ENCODE measurements at regions not wholly inside any gene's neighbourhood (a gene's known extent, or its start where the extent isn't known, plus 50 kb on each side); places are given as distances from the start of the nearest gene placed in this dataset.

- POLR2A ChIA-PET, result no interaction called here
Measured at GRCh38 chrX:46255046-46255445, 290.2 kb downstream of the ZNF674 start.

More at GRCh38 chrX:46255046-46255445, 290.2 kb downstream of the ZNF674 start:
- Histone ChIP-seq H3K27ac (ENCODE audit: extremely low read depth, low read depth, low read length) (no peak overlapping the region), H3K4me3 (ENCODE audit: low read depth, low read length) (no peak overlapping the region), H3K4me1 (ENCODE audit: control insufficient read depth, insufficient read depth, low read length) (no peaks in the 10 kb centered on the region), H3K36me3 (ENCODE audit: control insufficient read depth in 2 of 2, insufficient read depth in 1 of 2, low read length in 2 of 2) (no peaks in the 10 kb centered on the region), H3K9me3 (ENCODE audit: control insufficient read depth, insufficient read depth, low read depth, low read length) (no peaks in the 10 kb centered on the region)
- TF ChIP-seq, protein P1, sequence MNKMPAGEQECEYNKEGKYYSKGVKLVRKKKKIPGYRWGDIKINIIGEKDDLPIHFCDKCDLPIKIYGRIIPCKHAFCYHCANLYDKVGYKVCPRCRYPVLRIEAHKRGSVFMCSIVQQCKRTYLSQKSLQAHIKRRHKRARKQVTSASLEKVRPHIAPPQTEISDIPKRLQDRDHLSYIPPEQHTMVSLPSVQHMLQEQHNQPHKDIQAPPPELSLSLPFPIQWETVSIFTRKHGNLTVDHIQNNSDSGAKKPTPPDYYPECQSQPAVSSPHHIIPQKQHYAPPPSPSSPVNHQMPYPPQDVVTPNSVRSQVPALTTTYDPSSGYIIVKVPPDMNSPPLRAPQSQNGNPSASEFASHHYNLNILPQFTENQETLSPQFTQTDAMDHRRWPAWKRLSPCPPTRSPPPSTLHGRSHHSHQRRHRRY (tag by site-specific recombination; IDR thresholded peaks at IDR 0.05), result no peak
- TF ChIP-seq ZFP69B (tag by site-specific recombination; IDR thresholded peaks at IDR 0.05) (no peak), ZNF670 (tag by site-specific recombination; IDR thresholded peaks at IDR 0.05; ENCODE audit: low read depth) (no peak), ZNF600 (tag by site-specific recombination; IDR thresholded peaks at IDR 0.05) (no peak), ZNF10 (tag by site-specific recombination; IDR thresholded peaks at IDR 0.05) (no peak), SCRT1 (tag by site-specific recombination; IDR thresholded peaks at IDR 0.05; ENCODE audit: borderline replicate concordance) (no peak), ZNF639 (tag by site-specific recombination; IDR thresholded peaks at IDR 0.05) (no peak), ZNF280C (tag by site-specific recombination; IDR thresholded peaks at IDR 0.05) (no peak), ZNF48 (tag by site-specific recombination; IDR thresholded peaks at IDR 0.05) (no peak), ZNF610 (tag by site-specific recombination; IDR thresholded peaks at IDR 0.05; ENCODE audit: borderline replicate concordance) (no peak), SETDB1 (IDR thresholded peaks at IDR 0.05; ENCODE audit: insufficient read length, low read length) (no peak), SP3 (tag by site-specific recombination; IDR thresholded peaks at IDR 0.05) (no peak), ZNF202 (tag by site-specific recombination; IDR thresholded peaks at IDR 0.05; ENCODE audit: borderline replicate concordance) (no peak), ZNF768 (tag by site-specific recombination; IDR thresholded peaks at IDR 0.05) (no peak), ZNF354C (tag by site-specific recombination; IDR thresholded peaks at IDR 0.05; ENCODE audit: borderline replicate concordance, low read depth) (no peak), ZNF548 (tag by site-specific recombination; IDR thresholded peaks at IDR 0.05) (no peak), PRDM10 (tag by site-specific recombination; IDR thresholded peaks at IDR 0.05) (no peak)
- TF ChIP-seq, protein P2, sequence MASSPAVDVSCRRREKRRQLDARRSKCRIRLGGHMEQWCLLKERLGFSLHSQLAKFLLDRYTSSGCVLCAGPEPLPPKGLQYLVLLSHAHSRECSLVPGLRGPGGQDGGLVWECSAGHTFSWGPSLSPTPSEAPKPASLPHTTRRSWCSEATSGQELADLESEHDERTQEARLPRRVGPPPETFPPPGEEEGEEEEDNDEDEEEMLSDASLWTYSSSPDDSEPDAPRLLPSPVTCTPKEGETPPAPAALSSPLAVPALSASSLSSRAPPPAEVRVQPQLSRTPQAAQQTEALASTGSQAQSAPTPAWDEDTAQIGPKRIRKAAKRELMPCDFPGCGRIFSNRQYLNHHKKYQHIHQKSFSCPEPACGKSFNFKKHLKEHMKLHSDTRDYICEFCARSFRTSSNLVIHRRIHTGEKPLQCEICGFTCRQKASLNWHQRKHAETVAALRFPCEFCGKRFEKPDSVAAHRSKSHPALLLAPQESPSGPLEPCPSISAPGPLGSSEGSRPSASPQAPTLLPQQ (tag by site-specific recombination; IDR thresholded peaks at IDR 0.05), result no peak
- TF ChIP-seq, protein P3, sequence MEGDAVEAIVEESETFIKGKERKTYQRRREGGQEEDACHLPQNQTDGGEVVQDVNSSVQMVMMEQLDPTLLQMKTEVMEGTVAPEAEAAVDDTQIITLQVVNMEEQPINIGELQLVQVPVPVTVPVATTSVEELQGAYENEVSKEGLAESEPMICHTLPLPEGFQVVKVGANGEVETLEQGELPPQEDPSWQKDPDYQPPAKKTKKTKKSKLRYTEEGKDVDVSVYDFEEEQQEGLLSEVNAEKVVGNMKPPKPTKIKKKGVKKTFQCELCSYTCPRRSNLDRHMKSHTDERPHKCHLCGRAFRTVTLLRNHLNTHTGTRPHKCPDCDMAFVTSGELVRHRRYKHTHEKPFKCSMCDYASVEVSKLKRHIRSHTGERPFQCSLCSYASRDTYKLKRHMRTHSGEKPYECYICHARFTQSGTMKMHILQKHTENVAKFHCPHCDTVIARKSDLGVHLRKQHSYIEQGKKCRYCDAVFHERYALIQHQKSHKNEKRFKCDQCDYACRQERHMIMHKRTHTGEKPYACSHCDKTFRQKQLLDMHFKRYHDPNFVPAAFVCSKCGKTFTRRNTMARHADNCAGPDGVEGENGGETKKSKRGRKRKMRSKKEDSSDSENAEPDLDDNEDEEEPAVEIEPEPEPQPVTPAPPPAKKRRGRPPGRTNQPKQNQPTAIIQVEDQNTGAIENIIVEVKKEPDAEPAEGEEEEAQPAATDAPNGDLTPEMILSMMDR (tag by site-specific recombination; IDR thresholded peaks at IDR 0.05), result no peak
- CTCF ChIA-PET, result interaction anchor here (0.6 kb wide), 1 partner anchor 121 kb away, joined by 3 read pairs; no protein-coding TSS in a partner anchor

All from HEK293 (cell line).